ENCODE measurements at regions not wholly inside any gene's neighbourhood (a gene's known extent, or its start where the extent isn't known, plus 50 kb on each side); places are given as distances from the start of the nearest gene placed in this dataset.

DNA sequence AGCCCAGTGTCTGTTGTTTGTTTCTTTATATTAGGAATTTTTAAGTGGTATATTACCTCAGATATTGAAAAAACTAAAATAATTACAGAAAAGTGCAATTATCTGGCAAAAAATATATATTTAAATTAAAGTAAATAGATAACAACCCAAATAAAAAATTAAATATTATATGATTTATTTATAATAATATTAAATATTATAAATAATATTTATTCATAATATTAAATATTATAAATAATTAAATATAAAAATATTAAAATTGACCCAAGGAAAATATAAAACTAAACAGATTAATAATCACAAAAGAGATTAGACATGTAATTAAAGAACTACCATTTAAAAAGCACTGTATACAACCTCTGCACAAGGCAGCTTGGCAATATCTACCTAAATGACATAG lies 331.9 kb upstream of the POGK start:
- Histone ChIP-seq H3K9me3 (ENCODE audit: low read depth) (no peaks in the 10 kb centered on the region), H3K9me2 (ENCODE audit: insufficient read depth) (no peaks in the 10 kb centered on the region), H3K9ac (no peak overlapping the region), H3K27ac (no peak overlapping the region), H3K27me3 (replicated peaks; ENCODE audit: insufficient read depth) (no peaks in the 10 kb centered on the region), H3K4me3 (no peak overlapping the region), H3K36me3 (ENCODE audit: low read depth) (no peaks in the 10 kb centered on the region), H3K79me2 (ENCODE audit: insufficient read depth) (no peaks in the 10 kb centered on the region), H3F3A (ENCODE audit: insufficient read depth) (no peaks in the 10 kb centered on the region), H2AFZ (no peak overlapping the region), H3K4me1 (ENCODE audit: insufficient read depth) (no peaks in the 10 kb centered on the region), H3K4me2 (ENCODE audit: unreplicated experiment) (no peak overlapping the region), H4K20me1 (ENCODE audit: insufficient read depth) (no peaks in the 10 kb centered on the region)
- TF ChIP-seq EZH2 (IDR thresholded peaks at IDR 0.05; ENCODE audit: insufficient read depth, poor library complexity, severe bottlenecking) = no peak
- no peak for TF ChIP-seq EZH2phosphoT487 (IDR thresholded peaks at IDR 0.05; ENCODE audit: insufficient read depth, low read depth)
- in situ Hi-C loops (cut with MboI) = no loop called here
- no peak for DNase-seq

DNA sequence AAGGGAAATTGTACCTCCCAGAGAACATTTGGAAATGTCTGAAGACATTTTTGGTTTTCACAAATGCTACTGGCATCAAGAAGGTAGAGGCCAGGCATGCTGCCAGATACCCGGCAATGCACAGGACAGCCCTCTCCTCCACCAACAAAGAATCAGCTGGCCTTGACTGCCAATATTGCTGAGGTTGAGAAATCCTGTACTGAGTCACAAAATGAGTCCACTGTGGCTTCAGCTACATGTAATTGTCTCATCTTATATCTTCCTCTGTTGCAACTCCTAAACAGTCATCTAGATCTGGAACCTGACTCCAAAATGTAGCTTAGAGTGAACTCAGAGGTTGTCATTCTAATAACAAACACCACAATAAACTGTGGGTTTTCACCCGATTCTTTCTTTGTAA lies 327.5 kb upstream of the POGK start:
- Histone ChIP-seq H3K9me3 (ENCODE audit: low read depth) (no peaks in the 10 kb centered on the region), H3F3A (ENCODE audit: insufficient read depth) (no peaks in the 10 kb centered on the region), H3K9ac (no peak overlapping the region), H2AFZ (no peak overlapping the region), H3K27ac (no peak overlapping the region), H3K27me3 (replicated peaks; ENCODE audit: insufficient read depth) (no peaks in the 10 kb centered on the region), H3K9me2 (ENCODE audit: insufficient read depth) (no peaks in the 10 kb centered on the region), H3K4me1 (ENCODE audit: insufficient read depth) (no peaks in the 10 kb centered on the region), H3K79me2 (ENCODE audit: insufficient read depth) (no peaks in the 10 kb centered on the region), H3K4me3 (no peak overlapping the region), H4K20me1 (ENCODE audit: insufficient read depth) (no peaks in the 10 kb centered on the region), H3K4me2 (ENCODE audit: unreplicated experiment) (no peak overlapping the region), H3K36me3 (ENCODE audit: low read depth) (no peaks in the 10 kb centered on the region)
- TF ChIP-seq EZH2 (IDR thresholded peaks at IDR 0.05; ENCODE audit: insufficient read depth, poor library complexity, severe bottlenecking) (no peak), EZH2phosphoT487 (IDR thresholded peaks at IDR 0.05; ENCODE audit: insufficient read depth, low read depth) (no peak)
- peak; percentile 62 for DNase-seq
- in situ Hi-C loops (cut with MboI) = no loop called here
- 28 to 43% methylated on average over 2 of the region's 2 CpGs for WGBS, 2 experiments (ENCODE audit: low coverage in 1 of 2, low lambda C conversion rate in 2 of 2, missing lambda C conversion rate in 2 of 2)

DNA sequence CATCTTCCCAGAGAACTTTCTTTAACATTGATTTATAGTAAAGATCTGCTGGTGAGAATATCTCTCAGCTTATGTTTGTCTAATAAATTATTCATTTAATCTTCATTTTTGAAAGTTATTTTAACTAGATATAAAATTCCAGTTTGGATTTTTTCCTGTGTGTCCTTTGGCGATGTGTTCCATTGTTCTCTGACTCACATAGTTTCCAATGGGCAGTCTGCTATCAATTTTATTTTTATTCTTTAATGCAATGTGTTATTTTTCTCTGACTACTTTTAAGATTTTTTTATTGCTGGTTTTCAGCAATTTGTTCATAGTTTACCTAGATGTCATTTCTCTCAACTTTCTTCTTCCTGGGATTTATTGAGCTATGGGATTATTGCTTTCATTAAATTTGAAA lies 325.2 kb upstream of the POGK start:
- no peak overlapping the region for H3K4me2 ChIP-seq (ENCODE audit: unreplicated experiment)
- no peak overlapping the region for H3K9ac ChIP-seq
- H3F3A ChIP-seq (ENCODE audit: insufficient read depth) = no peaks in the 10 kb centered on the region
- H3K27ac ChIP-seq = no peak overlapping the region
- in situ Hi-C loops (cut with MboI) = no loop called here
- no peak overlapping the region for H2AFZ ChIP-seq
- H3K79me2 ChIP-seq (ENCODE audit: insufficient read depth) = no peaks in the 10 kb centered on the region
- H3K36me3 ChIP-seq (ENCODE audit: low read depth) = no peaks in the 10 kb centered on the region
- H3K9me3 ChIP-seq (ENCODE audit: low read depth) = no peaks in the 10 kb centered on the region
- DNase-seq = no peak
- no peaks in the 10 kb centered on the region for H3K9me2 ChIP-seq (ENCODE audit: insufficient read depth)
- no peaks in the 10 kb centered on the region for H3K27me3 ChIP-seq (replicated peaks; ENCODE audit: insufficient read depth)
- 30 to 41% methylated on average over 1 of the region's 1 CpG for WGBS, 2 experiments (ENCODE audit: low coverage in 1 of 2, low lambda C conversion rate in 2 of 2, missing lambda C conversion rate in 2 of 2)
- TF ChIP-seq EZH2phosphoT487 (IDR thresholded peaks at IDR 0.05; ENCODE audit: insufficient read depth, low read depth) (no peak), EZH2 (IDR thresholded peaks at IDR 0.05; ENCODE audit: insufficient read depth, poor library complexity, severe bottlenecking) (no peak)
- H3K4me3 ChIP-seq = no peak overlapping the region
- no peaks in the 10 kb centered on the region for H4K20me1 ChIP-seq (ENCODE audit: insufficient read depth)
- H3K4me1 ChIP-seq (ENCODE audit: insufficient read depth) = no peaks in the 10 kb centered on the region

DNA sequence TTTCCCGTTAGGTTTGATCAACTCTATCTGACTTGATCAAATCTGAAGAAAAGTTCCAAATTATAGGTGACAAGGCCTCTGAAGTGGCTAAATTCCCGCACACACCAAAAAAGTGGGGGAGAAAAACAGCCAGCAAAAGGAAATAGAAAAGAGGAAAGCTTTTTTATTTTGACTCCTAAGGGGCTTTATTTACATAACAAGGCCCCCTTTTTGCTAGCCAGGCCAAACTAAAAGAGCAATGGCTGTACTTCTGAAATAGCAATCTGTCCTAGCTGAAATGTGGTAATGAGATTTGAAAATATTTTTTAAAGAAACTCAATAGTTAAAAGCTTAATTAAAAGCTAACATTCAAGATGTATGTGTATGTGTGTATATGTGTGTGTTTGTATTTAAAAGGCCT lies 311.5 kb upstream of the POGK start:
- Histone ChIP-seq H3K79me2 (ENCODE audit: insufficient read depth) (no peaks in the 10 kb centered on the region), H3K9ac (no peak overlapping the region), H3K27me3 (replicated peaks; ENCODE audit: insufficient read depth) (no peaks in the 10 kb centered on the region), H3K9me2 (ENCODE audit: insufficient read depth) (no peaks in the 10 kb centered on the region), H3K36me3 (ENCODE audit: low read depth) (no peaks in the 10 kb centered on the region), H3K4me3 (no peak overlapping the region), H2AFZ (no peak overlapping the region), H4K20me1 (ENCODE audit: insufficient read depth) (no peaks in the 10 kb centered on the region), H3K4me1 (ENCODE audit: insufficient read depth) (no peaks in the 10 kb centered on the region), H3K4me2 (ENCODE audit: unreplicated experiment) (no peak overlapping the region), H3F3A (ENCODE audit: insufficient read depth) (no peaks in the 10 kb centered on the region), H3K27ac (no peak overlapping the region), H3K9me3 (ENCODE audit: low read depth) (no peaks in the 10 kb centered on the region)
- no peak for TF ChIP-seq EZH2phosphoT487 (IDR thresholded peaks at IDR 0.05; ENCODE audit: insufficient read depth, low read depth)
- TF ChIP-seq EZH2 (IDR thresholded peaks at IDR 0.05; ENCODE audit: insufficient read depth, poor library complexity, severe bottlenecking) = no peak
- in situ Hi-C loops (cut with MboI) = no loop called here
- 0 to 2% methylated on average over 2 of the region's 2 CpGs for WGBS, 2 experiments (ENCODE audit: low coverage in 1 of 2, low lambda C conversion rate in 2 of 2, missing lambda C conversion rate in 2 of 2)
- DNase-seq = no peak

DNA sequence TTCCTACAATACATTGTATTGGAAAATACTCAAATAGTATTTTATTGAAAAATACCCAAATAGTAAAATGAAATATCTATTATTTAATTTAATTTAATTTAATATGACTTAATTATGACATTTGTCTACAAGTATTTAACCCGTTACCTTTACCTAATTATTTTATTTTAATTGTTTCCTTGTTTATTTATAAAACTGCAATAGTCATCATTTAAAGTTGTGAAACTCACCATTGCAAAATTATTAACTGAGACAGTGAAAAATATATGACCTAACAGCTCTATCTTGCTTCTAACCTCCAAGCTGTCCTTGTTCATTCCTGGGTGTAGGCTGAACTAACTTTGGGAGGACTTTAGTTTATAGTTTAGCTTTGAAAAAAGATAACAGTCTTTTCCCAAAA lies 300.6 kb upstream of the POGK start:
- Histone ChIP-seq H3F3A (ENCODE audit: insufficient read depth) (no peaks in the 10 kb centered on the region), H3K9me3 (ENCODE audit: low read depth) (no peaks in the 10 kb centered on the region), H3K27me3 (replicated peaks; ENCODE audit: insufficient read depth) (no peaks in the 10 kb centered on the region), H3K27ac (no peak overlapping the region), H2AFZ (no peak overlapping the region), H3K9me2 (ENCODE audit: insufficient read depth) (no peaks in the 10 kb centered on the region), H3K4me1 (ENCODE audit: insufficient read depth) (no peaks in the 10 kb centered on the region), H3K4me3 (no peak overlapping the region), H3K36me3 (ENCODE audit: low read depth) (no peaks in the 10 kb centered on the region), H3K79me2 (ENCODE audit: insufficient read depth) (no peaks in the 10 kb centered on the region), H3K9ac (no peak overlapping the region), H4K20me1 (ENCODE audit: insufficient read depth) (no peaks in the 10 kb centered on the region), H3K4me2 (ENCODE audit: unreplicated experiment) (no peak overlapping the region)
- in situ Hi-C loops (cut with MboI) = no loop called here
- WGBS, 2 experiments (ENCODE audit: low coverage in 1 of 2, low lambda C conversion rate in 2 of 2, missing lambda C conversion rate in 2 of 2) = 0 to 9% methylated on average over 1 of the region's 1 CpG
- DNase-seq = no peak
- TF ChIP-seq EZH2phosphoT487 (IDR thresholded peaks at IDR 0.05; ENCODE audit: insufficient read depth, low read depth) = no peak

Measured in GM23248 (cell line).